GM12891 (cell line): ENCODE measurements at regions not wholly inside any gene's neighbourhood (a gene's known extent, or its start where the extent isn't known, plus 50 kb on each side); places are given as distances from the start of the nearest gene placed in this dataset.
"Not testable (repeated sequence)": the region's sequence is repeated elsewhere in the genome, so short reads cannot be mapped to it uniquely, and the experiment has no call there.

Experiments used
- DNase-seq: peaks from one replicate; pipeline ENCODE4 v3.0.0; 2011; ENCODE audit warnings: low spot score; ENCODE audit not compliant: insufficient read length
- FAIRE-seq: peaks from 2 replicates; lab custom pipeline; 2011; peaks lifted over from hg19 to GRCh38; lab: Jason Lieb, UNC
- PAX5 ChIP-seq: IDR thresholded peaks from 2 replicates; pipeline ENCODE4 v1.6.1; 2011; ENCODE audit warnings: low read length, moderate library complexity, mild to moderate bottlenecking; ENCODE audit not compliant: insufficient read depth, severe bottlenecking
- POLR2A ChIP-seq: IDR thresholded peaks from 2 replicates; pipeline ENCODE4 v1.6.1; 2011; ENCODE audit warnings: low read depth, low read length, control low read depth
- POLR2AphosphoS5 ChIP-seq: IDR thresholded peaks from 2 replicates; pipeline ENCODE4 v1.6.1; 2011; ENCODE audit warnings: low read depth, low read length, control low read depth
- POU2F2 ChIP-seq: IDR thresholded peaks from 2 replicates; pipeline ENCODE4 v1.6.1; 2011; ENCODE audit warnings: low read depth, mild to moderate bottlenecking, control low read depth, low read length, moderate library complexity
- SPI1 ChIP-seq: IDR thresholded peaks from 2 replicates; pipeline ENCODE4 v1.6.1; 2011; ENCODE audit warnings: low read depth, low read length, control low read depth
- TAF1 ChIP-seq: IDR thresholded peaks from 2 replicates; pipeline ENCODE4 v1.6.1; 2011; ENCODE audit warnings: low read depth, low read length, control low read depth

DNA sequence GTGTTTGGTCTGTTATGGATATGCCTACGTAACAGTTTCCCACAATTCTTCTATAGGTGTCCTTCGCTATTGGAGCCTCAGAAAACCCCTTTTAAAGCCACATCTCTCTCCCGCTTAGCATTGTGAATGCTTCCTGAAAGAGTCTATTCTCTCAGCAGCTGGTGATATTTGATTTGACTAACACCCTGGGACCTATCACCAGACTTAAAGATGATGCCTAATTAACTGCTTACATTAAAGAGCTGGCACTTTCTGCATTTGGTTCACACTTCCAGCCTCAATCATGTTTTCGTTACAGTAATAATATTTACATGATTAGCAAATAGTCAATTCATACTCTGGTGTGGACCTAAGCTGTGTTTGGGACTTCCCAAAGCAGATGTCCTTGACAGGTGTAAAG, 90.1 kb upstream of the VLDLR start:
- FAIRE-seq (no peak), DNase-seq (no peak)
- no peak for TF ChIP-seq SPI1
- TF ChIP-seq POU2F2 = no peak
- TF ChIP-seq TAF1 = no peak
- TF ChIP-seq POLR2AphosphoS5 = no peak
- no peak for TF ChIP-seq PAX5
- no peak for TF ChIP-seq POLR2A

- DNase-seq (no peak), FAIRE-seq (no peak)
- TF ChIP-seq POLR2AphosphoS5 (no peak), POU2F2 (no peak), PAX5 (no peak), SPI1 (no peak), TAF1 (no peak), POLR2A (no peak)
Observed at GRCh38 chr9:2536511-2536910, 85.1 kb upstream of the VLDLR start.

DNA sequence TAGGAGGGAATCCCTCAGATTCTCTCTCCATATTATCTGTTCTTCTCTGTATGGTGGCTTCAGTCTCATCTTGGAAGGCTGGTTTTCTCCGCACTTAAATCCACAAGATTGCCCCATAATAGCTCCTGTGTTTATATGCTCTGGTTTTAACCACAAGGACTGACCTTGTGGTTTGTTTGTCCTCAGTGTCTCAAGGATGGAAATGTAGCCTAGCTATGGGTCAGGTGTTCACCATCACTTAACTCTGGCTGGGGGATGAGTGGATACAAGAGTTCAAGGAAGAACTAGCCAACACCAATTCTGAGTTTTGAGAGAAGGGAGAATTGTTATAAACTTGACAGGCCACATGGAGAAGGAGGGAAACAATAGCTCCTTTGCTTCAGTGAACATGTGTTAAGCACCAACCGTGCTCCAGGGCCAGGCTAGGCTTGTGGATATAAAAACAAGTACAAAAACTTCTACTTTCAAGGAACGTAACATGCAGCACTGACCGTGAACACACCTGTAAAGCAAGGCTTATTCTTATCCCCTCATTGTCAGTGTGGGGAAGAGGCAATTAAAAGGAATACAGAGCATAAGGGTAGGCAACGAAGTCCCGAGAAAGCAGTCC, 75.6 kb upstream of the VLDLR start:
- no peak for DNase-seq
- TF ChIP-seq TAF1 (no peak), PAX5 (no peak), POLR2AphosphoS5 (no peak), SPI1 (no peak), POU2F2 (no peak), POLR2A (no peak)
- FAIRE-seq = no peak

DNA sequence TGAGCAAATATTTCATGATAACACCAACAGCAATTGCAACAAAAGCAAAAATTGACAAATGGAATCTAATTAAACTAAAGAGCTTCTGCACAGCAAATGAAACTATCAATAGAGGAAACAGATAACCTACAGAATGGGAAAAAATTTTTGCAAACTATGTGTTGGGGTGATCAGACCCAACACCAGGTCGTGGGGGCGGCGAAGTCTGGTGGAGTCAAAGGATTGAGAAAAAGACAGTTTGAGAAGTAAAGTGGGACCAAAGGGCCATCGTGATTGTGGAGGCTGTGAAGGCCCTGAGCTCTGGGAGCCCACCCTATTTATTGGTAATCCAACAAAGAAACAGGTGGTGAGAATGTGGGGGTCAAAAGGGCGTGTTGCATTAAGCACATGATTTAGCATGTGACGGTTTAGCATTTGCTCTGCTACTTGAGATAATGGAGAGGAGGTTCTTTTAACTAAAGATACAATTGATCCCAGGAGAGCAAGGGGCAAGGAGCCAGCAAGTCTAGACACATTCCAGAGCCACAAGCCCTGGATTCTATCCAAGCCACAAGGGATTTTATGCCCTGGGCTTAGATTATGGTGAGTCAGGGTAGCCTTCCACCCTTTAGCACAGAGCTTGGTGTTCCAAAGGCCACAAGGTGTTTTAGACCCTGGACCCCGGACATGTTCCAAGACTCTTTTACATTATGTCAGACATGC, 65.5 kb upstream of the VLDLR start:
- not testable (repeated sequence) for DNase-seq

GRCh38 chr9:2557693-2558092, 63.9 kb upstream of the VLDLR start:
- no peak for FAIRE-seq
- TF ChIP-seq POLR2A = no peak
- DNase-seq = no peak

More for the DNA sequence above, 65.5 kb upstream of the VLDLR start:
- FAIRE-seq = not testable (repeated sequence)

DNA sequence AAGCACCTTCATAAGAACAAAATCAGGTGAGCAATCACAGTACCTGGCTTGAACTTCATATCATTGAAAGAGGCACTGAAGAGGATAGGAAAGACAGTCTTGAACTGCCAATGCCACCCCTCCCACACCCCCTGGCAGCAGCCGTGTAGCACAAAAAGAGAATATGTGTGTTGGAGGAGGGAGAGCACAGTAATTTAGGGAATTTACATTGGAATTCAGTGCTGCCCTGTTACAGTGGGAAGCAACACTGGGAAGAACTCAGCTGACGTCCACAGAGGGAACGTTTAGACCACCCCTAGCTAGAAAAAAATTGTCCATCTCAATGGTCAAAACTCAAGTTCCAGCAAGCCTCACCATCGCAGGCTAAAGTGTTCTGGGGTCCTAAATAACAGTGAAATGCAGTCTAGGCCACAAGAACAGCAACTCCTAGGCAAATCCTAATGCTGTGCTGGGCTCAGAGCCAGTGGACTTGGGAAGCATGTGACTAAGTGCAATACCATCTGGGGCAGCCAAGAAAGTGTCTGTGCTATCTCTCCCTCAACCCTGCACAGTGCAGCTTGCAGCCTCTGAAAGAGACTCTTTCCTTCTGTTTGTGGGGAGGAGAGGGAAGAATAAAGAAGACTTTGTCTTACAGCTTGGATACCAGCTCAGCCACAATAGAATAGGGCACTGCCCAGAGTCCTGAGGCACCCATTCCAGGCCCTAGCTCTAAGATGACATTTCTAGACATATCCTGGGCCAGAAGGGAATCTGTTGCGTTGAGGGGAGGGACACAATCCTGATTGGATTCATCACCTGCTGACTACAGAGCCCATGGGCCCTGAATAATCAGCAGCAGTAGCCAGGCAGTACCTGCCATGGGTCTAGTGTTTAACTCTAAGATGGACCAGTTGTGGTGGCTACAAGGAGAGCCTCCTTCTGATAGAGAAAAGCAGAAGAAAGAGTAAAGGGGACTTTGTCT, 62.1 kb upstream of the VLDLR start:
- FAIRE-seq (no peak), DNase-seq (no peak)
- TF ChIP-seq POU2F2 = no peak
- no peak for TF ChIP-seq POLR2A
- TF ChIP-seq SPI1 = no peak
- TF ChIP-seq PAX5 = no peak
- no peak for TF ChIP-seq TAF1
- TF ChIP-seq POLR2AphosphoS5 = no peak

DNA sequence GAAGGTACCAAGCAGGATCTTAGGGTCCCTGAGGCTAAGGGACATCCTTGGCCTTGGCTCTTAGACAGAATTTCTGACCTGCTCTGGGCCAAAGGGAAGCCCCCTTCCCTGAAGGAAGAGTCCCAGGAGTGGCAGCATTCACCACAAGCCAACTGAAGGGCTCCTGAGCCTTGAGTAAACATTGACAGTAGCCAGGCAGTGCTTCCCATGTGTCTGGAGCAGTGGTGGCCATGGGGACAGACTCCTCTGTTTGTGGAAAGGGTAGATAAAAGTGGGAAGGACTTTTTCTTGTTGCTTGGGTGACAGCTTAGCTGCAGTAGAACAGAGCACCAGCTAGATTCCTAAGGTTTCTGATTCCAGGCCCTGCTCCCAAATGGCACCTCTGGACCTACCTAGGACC, 61.4 kb upstream of the VLDLR start:
- DNase-seq = no peak
- TF ChIP-seq POU2F2 = no peak
- no peak for TF ChIP-seq POLR2A
- TF ChIP-seq TAF1 = no peak
- no peak for TF ChIP-seq SPI1
- TF ChIP-seq POLR2AphosphoS5 = no peak
- no peak for TF ChIP-seq PAX5
- FAIRE-seq = no peak

GRCh38 chr9:2565676-2566340, 55.8 kb upstream of the VLDLR start:
- no peak for DNase-seq
- TF ChIP-seq POLR2AphosphoS5 (no peak), POLR2A (no peak), POU2F2 (no peak)
- no peak for FAIRE-seq

GRCh38 chr9:2567922-2568321, 53.7 kb upstream of the VLDLR start:
- no peak for FAIRE-seq
- no peak for TF ChIP-seq PAX5
- no peak for TF ChIP-seq TAF1
- no peak for TF ChIP-seq SPI1
- no peak for TF ChIP-seq POLR2AphosphoS5
- TF ChIP-seq POU2F2 = no peak
- TF ChIP-seq POLR2A = no peak
- DNase-seq = no peak
